Dedifferentiated amniotic fluid mesenchymal stem cell (primary cell): ENCODE measurements at regions not wholly inside any gene's neighbourhood (a gene's known extent, or its start where the extent isn't known, plus 50 kb on each side); places are given as distances from the start of the nearest gene placed in this dataset.
"Not testable (repeated sequence)": the region's sequence is repeated elsewhere in the genome, so short reads cannot be mapped to it uniquely, and the experiment has no call there.

Source experiments
- DNase-seq: peaks from one replicate; pipeline ENCODE4 v3.0.0-alpha.2; 2016; ENCODE audit errors: extremely low spot score

- DNase-seq = peak; percentile 72
Observed at GRCh38 chr12:67716817-67717216, 68.3 kb downstream of the DYRK2 start.

DNA sequence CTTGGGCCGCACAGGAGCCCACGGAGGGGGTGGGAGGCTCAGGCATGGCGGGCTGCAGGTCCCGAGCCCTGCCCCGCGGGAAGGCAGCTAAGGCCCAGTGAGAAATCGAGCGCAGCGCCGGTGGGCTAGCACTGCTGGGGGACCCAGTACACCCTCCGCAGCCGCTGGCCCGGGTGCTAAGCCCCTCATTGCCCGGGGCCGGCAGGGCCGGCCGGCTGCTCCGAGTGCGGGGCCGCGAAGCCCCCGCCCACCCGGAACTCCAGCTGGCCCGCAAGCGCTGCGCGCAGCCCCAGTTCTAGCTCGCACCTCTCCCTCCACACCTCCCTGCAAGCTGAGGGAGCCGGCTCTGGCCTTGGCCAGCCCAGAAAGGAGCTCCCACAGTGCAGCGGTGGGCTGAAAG is 70.8 kb downstream of the DYRK2 start:
- not testable (repeated sequence) for DNase-seq

- no peak for DNase-seq
Observed at GRCh38 chr12:67720351-67720856, 71.9 kb downstream of the DYRK2 start.

DNA sequence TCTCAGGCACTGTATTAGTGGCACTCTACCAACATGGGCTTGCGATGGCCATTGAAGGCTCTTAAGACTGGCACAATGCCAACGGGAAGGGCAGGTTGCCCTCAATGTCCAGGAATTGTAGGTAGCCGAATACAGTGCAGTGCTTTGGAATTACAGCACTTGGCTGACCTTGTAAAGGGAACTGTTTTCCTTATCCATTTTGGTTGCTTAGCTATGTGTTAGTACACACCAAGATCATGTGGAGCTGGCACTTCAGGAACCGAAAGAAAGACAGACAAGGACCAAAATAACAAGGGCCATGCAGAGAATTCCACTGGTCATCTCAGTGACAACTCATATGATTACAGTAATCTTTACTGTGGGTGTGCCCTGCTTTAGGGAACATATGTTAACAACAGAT is 72.7 kb downstream of the DYRK2 start:
- DNase-seq = no peak

GRCh38 chr12:67722296-67722695 is 73.8 kb downstream of the DYRK2 start:
- DNase-seq = no peak

GRCh38 chr12:67726868-67727267 is 78.3 kb downstream of the DYRK2 start:
- DNase-seq = no peak

DNA sequence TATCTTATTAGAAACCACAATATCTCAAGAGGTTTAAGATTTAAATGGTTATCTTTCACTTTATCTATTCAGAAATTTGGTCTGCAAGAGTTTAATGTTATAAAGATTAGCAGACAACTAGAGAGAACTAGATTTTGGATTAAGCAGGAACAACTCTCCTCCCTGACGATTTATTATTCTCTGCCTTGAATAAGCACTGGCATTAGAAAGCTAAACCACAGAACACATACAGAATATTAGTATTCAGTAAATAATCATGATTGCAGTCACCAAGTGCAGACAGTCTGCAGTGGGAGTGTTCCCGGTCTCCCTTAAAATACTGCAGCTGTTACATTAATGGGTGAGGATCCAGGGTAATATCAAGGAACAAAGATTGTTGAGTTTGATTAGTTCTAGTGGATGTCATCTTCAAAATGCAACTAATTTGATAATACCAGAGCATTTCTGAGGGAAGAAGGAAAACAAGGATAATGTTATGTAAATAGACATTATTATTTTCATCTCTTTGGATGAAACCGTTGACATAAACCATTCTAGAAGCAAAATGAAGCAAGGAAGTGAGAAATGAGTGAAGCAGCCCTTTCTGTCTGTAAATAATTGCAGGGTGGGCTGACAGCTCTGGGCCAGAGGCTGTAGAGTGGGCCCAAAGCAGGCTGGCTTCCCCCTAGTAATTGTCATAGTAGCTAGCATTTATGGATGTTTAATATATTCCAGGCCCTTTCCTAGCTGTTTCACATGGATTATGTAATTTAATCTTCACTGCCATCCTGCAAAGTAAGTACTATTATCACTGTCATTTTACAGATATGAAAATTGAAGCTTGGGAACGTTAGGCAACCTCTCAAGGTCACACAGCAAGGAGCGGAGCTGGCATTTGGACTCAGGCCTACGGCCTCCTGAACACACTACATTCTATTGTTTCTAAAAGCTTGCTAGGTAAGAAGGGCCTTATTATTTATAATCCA is 79.4 kb downstream of the DYRK2 start:
- DNase-seq = no peak

- no peak for DNase-seq
Observed at GRCh38 chr12:67732857-67733256, 84.3 kb downstream of the DYRK2 start.

DNA sequence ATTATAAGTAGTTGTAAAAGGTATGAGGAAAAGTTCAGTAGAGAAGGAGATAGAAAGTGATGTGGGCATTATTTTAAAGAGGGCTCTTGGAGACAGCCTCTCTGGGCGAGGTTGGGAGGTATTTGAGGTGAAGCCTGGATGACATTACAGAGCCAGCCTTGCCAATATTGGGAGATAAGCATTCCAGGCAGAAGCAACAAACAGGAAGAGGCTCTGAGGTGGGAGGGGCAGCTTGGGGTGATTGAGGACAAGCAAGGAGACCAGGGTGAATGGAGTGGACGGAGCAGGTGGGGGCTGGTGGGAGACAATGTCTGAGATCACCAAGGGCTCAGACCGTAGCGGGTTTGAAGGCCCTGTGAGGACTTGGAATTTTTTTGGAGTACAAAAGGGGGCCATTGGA is 87.3 kb downstream of the DYRK2 start:
- DNase-seq = no peak

GRCh38 chr12:67740711-67741110 is 92.2 kb downstream of the DYRK2 start:
- no peak for DNase-seq

GRCh38 chr12:67741270-67741669 is 92.7 kb downstream of the DYRK2 start:
- DNase-seq = no peak

DNA sequence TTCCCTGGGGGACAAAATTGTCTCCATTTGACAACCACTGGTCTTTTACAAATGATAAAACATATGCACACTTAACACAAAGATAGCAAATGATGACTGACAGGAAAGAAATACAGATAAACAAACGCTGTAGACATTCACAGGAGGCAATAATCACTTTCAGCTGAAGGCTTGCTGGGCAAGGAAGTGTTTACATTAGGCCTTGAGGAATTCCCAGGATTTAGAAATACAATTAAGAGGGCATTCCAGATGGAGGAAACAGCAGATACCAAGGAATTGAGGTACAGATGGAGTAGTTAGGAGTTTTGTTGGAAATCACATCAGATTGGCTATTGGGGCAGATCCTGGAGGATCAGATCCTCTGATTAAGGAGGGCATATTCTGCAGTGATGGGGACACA is 93.9 kb downstream of the DYRK2 start:
- no peak for DNase-seq

GRCh38 chr12:67747869-67748742 is 99.6 kb downstream of the DYRK2 start:
- DNase-seq = no peak

DNA sequence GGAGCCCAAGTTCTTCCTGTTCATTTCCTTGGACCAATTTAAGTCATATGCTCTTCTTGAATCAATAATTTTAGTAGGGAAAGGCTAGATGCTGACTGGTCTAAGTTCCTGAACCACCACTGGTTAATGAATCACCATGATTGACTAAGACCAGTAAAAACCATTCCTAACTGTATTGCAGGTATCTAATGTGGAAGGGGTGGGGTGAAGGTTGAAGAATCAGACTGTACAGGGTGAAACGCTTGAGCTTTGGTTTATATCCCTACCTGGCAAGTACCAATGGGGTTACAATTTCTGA is 100.1 kb downstream of the DYRK2 start:
- no peak for DNase-seq

- no peak for DNase-seq
Observed at GRCh38 chr12:67750513-67751183, 102.1 kb downstream of the DYRK2 start.

DNA sequence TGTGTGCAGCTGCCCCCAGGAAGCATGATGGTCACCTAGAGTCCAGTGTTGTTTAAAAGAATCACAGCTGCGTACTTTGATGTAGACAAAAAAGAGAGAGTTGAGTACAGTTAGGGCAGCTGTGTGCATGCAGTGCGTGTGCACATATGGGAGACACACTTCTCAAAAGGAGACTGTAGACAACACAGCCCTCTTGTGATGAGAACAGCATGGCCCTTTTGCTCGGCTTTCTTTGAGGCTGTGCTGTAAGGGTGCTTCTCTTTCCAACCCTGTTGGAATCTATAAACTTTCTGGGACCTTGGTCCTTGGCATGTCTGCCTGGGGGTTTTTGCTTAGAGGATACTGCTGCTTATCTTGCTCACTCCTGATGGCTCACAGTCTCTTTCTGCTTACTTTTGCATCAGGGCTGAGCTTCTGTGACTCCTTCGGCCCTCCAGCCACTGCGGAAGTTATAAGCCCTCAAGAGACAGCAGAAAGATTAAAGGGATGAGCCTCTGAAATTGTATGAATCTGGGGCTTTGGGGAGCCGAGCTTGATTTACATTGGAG is 102.9 kb downstream of the DYRK2 start:
- no peak for DNase-seq

DNA sequence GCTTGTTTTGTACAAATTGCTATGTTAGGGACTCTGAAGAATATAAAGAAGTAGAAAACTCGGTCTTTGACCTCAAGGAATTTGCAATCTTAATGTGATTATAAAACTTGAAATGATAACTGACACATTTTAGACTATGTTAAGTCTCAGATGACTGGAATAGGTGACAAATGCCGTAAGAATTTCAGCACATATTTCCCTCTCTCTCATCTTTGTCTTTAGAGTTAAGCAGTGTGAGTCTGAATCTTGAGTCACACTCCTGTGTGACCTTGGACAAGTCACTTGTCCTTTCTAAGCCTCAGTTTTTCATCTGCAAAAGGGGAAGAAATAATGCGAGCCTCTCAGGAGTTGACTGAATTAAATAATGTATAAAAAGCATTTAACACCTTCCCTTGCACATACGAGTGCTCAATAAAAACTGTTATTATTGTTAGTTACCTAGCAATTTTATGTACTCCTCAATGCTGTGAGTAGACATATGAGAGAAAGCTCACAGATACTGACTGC is 103.7 kb downstream of the DYRK2 start:
- DNase-seq = no peak

DNA sequence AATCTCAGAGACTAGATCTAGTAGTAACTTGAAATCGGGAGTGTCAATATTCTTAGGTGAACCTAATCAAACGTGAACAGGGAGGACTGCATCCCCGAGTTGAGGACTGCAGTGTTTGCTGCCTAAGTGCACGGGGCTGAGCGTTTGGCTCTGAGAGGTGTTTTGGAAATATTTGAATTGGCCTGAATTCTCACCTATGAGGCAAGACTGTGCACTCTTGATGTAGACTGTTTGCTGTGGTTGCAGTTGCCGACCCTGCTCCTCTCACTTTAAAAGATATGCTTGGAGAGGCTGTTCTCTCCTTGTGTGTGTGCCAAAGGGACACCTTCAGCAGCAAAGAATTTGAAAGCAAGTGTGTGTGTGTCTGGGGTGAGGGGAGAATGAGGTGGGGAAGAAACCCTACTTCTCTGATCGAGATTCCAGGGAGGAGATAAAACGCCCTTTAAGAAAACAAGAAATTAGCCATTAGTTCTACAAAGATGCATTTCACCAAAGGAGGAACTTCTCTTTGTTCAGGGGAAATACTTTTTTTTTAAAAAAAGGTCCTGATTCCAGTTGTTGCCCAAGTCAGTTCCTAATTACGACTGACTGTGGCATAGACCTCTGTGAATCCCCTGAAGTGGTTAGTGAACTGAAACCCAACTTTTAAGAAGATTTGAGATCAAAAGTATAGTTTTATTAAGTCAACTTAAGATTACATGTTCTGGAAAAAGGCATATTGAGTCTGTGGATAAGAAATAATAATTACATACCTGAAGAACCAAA is 106.6 kb downstream of the DYRK2 start:
- no peak for DNase-seq

DNA sequence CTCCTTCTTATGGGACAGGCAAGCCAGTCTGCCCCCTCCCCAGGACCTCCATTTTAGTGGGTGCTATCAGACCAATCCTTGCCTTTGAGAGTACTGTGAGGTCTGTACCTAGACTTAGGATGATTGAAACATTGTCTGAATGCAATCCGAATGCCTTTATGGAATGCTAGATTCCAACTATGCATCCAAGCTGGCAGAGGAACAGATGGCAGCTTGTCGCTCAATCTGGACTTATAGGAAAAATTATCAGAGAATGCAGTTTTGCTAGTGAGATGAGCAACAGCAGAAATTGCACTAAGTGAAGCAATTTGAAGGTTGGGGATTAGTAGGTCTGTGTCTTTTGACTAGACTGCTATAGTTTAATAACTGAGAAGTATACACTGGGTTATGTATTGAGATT is 109.1 kb downstream of the DYRK2 start:
- no peak for DNase-seq

- DNase-seq = no peak
Observed at GRCh38 chr12:67758119-67758518, 109.6 kb downstream of the DYRK2 start.

DNA sequence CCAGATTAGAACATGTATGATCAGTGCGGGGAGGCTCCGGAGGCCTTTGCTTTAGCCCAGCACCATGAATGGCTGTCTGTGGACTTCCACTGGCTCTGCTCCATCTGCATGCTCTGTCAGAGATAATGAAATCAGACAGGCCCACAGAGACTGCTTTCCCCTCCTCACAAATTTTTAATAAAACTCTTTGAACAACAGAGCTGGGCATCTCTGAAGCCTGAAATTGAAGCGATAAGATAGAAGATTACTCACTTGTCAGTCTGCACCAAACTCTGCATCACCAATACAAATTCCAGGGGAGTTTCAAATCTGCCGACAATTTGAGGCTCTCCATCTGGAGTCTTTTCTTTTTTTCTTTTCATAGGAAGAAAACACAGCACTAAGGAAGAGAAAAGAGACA is 110.0 kb downstream of the DYRK2 start:
- DNase-seq = no peak
